ENCODE measurements at regions not wholly inside any gene's neighbourhood (a gene's known extent, or its start where the extent isn't known, plus 50 kb on each side); places are given as distances from the start of the nearest gene placed in this dataset.

DNA sequence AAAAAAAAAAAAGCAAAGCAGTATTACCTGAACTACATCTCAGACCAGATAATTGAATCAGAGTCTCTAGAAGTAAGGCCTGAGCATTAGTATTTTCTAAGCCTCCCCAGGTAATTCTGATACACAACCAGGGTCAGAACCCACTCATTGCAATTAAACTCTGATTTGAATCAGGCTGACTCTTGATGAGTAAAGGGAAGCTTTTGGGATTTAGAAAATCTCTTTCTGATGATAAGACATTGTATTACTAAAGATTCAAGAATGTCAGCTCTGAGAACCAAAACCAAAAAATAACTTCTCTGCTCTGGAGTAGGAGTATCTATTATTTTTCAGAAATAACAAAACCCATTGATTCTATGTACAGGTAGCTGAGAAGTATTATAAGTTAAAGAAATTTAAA is 100.1 kb upstream of the COL21A1 start:
- Mint-ChIP-seq H3K4me3 (no peak overlapping the region), H3K27ac (no peak overlapping the region), H3K9me3 (peaks cover under 1 to 2% of the 10 kb centered on the region in 2 experiments; a peak in 3 of 5 replicates), H3K27me3 (ENCODE audit: low read depth) (no peaks in the 10 kb centered on the region), H3K4me1 (peaks cover 6% of the 10 kb centered on the region in 2 experiments; a peak in 3 of 4 replicates), H3K36me3 (ENCODE audit: insufficient read depth in 1 of 3, low read depth in 3 of 3) (peaks cover 0 to 2% (median 0%) of the 10 kb centered on the region in 3 experiments; a peak in 1 of 7 replicates)
- no peaks in the 10 kb centered on the region for H3K79me2 ChIP-seq (ENCODE audit: insufficient read depth, low read length)
- no peaks in the 10 kb centered on the region for H3K27me3 ChIP-seq (ENCODE audit: insufficient read depth, low read length)
- H3K4ac ChIP-seq (ENCODE audit: low read depth, low read length): no peak overlapping the region
- no peak overlapping the region for H3K9ac ChIP-seq (ENCODE audit: extremely low read depth, insufficient read length, low read length)
- no peaks in the 10 kb centered on the region for H4K20me1 ChIP-seq (ENCODE audit: control insufficient read depth, insufficient read depth, insufficient read length)
- no peaks in the 10 kb centered on the region for H3K79me1 ChIP-seq (ENCODE audit: insufficient read depth, low read depth, low read length, poor library complexity, severe bottlenecking)
- H4K91ac ChIP-seq (ENCODE audit: insufficient read length, low read depth, low read length): no peak overlapping the region
- H3K4me1 ChIP-seq (ENCODE audit: insufficient read depth, low read length): no peaks in the 10 kb centered on the region
- no peak overlapping the region for H4K5ac ChIP-seq (ENCODE audit: insufficient read length, low read depth, low read length)
- no peak overlapping the region for H3K4me2 ChIP-seq (ENCODE audit: insufficient read depth, insufficient read length, low read length)
- H3T11ph ChIP-seq (ENCODE audit: low read length): no peak overlapping the region
- TF ChIP-seq, protein P1, sequence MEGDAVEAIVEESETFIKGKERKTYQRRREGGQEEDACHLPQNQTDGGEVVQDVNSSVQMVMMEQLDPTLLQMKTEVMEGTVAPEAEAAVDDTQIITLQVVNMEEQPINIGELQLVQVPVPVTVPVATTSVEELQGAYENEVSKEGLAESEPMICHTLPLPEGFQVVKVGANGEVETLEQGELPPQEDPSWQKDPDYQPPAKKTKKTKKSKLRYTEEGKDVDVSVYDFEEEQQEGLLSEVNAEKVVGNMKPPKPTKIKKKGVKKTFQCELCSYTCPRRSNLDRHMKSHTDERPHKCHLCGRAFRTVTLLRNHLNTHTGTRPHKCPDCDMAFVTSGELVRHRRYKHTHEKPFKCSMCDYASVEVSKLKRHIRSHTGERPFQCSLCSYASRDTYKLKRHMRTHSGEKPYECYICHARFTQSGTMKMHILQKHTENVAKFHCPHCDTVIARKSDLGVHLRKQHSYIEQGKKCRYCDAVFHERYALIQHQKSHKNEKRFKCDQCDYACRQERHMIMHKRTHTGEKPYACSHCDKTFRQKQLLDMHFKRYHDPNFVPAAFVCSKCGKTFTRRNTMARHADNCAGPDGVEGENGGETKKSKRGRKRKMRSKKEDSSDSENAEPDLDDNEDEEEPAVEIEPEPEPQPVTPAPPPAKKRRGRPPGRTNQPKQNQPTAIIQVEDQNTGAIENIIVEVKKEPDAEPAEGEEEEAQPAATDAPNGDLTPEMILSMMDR (conservative IDR thresholded peaks at IDR 0.05): no peak
- no peak overlapping the region for H2BK12ac ChIP-seq (ENCODE audit: insufficient read length, low read depth, low read length)
- H2BK120ac ChIP-seq (ENCODE audit: low read depth, low read length, poor library complexity, severe bottlenecking): no peak overlapping the region
- no peak overlapping the region for H3K56ac ChIP-seq (ENCODE audit: insufficient read length, low read depth, low read length)
- H2AFZ ChIP-seq (ENCODE audit: low read length): no peak overlapping the region
- no peak overlapping the region for H4K8ac ChIP-seq (replicated peaks; ENCODE audit: insufficient read length, low read depth, low read length)
- H2AK5ac ChIP-seq (ENCODE audit: insufficient read length, low read length): no peak overlapping the region
- H2BK15ac ChIP-seq (ENCODE audit: low read depth, low read length): no peak overlapping the region
- no peak for DNase-seq
- H2BK5ac ChIP-seq (ENCODE audit: insufficient read length, low read length): no peak overlapping the region
- no peak overlapping the region for H3K14ac ChIP-seq (ENCODE audit: insufficient read depth, low read length)
- H3K23ac ChIP-seq (ENCODE audit: insufficient read length, low read depth, low read length): no peak overlapping the region
- no peaks in the 10 kb centered on the region for H3K9me3 ChIP-seq (ENCODE audit: control insufficient read depth, low read depth, low read length)
- no peak overlapping the region for H3K27ac ChIP-seq (ENCODE audit: insufficient read length, low read depth, low read length)
- no peak overlapping the region for H2BK20ac ChIP-seq (ENCODE audit: low read depth, low read length, poor library complexity, severe bottlenecking)
- H3K18ac ChIP-seq (ENCODE audit: insufficient read length, low read depth, low read length): no peak overlapping the region
- no peaks in the 10 kb centered on the region for H3K23me2 ChIP-seq (ENCODE audit: insufficient read length, low read depth, low read length, poor library complexity, severe bottlenecking)
